GM12878 (cell line): ENCODE measurements at regions not wholly inside any gene's neighbourhood (a gene's known extent, or its start where the extent isn't known, plus 50 kb on each side); places are given as distances from the start of the nearest gene placed in this dataset.

Source experiments
- ATAC-seq: fragments of 200-7000 bp; cut with Tn5 transposase; 3 replicates; pipeline ENCODE4 v1.9.1; 2020; ENCODE audit warnings: mild to moderate bottlenecking, moderate library complexity
- BruUV-seq: library from RNA; stranded (reverse); fragments of 400-500 nt; replicated peaks from 2 replicates; lab custom pipeline; 2021; lab: Mats Ljungman, UMichigan
- CTCF ChIA-PET: fragments of 300-600 bp; sonication (Branson Sonifier 250); formaldehyde crosslinking; extraction: SDS; loops from one replicate; lab custom pipeline; 2021; ENCODE audit warnings: inconsistent platforms; lab: Yijun Ruan, JAX
- POLR2A ChIA-PET: fragments of 350-600 bp; formaldehyde crosslinking; extraction: SDS; loops from one replicate; lab custom pipeline; 2021; ENCODE audit warnings: inconsistent platforms; lab: Charles Lee
- RAD21 ChIA-PET: fragments of 300-600 bp; sonication (Branson Sonifier 250); formaldehyde crosslinking; loops from one replicate; lab custom pipeline; 2023; ENCODE audit warnings: antibody characterized with exemption; ENCODE audit not compliant: unreplicated experiment; lab: Charles Lee
- SMC1A ChIA-PET: fragments of 300-600 bp; sonication (Branson Sonifier 250); formaldehyde crosslinking; loops from one replicate; lab custom pipeline; 2023; ENCODE audit not compliant: unreplicated experiment, uncharacterized antibody; lab: Charles Lee
- DNase-seq: peaks from one replicate; pipeline ENCODE4 v3.0.0-alpha.2; 2011; ENCODE audit warnings: low read depth, low spot score
- FAIRE-seq: peaks from 3 replicates; lab custom pipeline; 2011; peaks lifted over from hg19 to GRCh38; lab: Jason Lieb, UNC
- H2AFZ ChIP-seq: 2 replicates; pipeline ENCODE4 v1.6.0; 2011; ENCODE audit warnings: low read depth, low read length, control low read depth; ENCODE audit not compliant: control insufficient read depth
- H3K27ac ChIP-seq: 2 replicates; pipeline ENCODE4 v1.5.1; 2011; ENCODE audit warnings: control low read depth; ENCODE audit not compliant: control insufficient read depth, insufficient read depth
- H3K27me3 ChIP-seq, 2 experiments: replicated peaks in 1 of 2; 2 replicates each; pipeline versions ENCODE4 v1.6.0 to v1.6.1; 2011; ENCODE audit warnings: low read length in 1 of 2; ENCODE audit not compliant: control insufficient read depth in 2 of 2, insufficient read depth in 2 of 2
- H3K36me3 ChIP-seq, 2 experiments: 2 replicates each; pipeline ENCODE4 v1.5.1; 2011; ENCODE audit warnings: low read length in 1 of 2; ENCODE audit not compliant: control insufficient read depth in 2 of 2, insufficient read depth in 2 of 2
- H3K4me1 ChIP-seq: 2 replicates; pipeline ENCODE4 v1.6.1; 2011; ENCODE audit warnings: mild to moderate bottlenecking, low read length, moderate library complexity, mixed read lengths; ENCODE audit not compliant: control insufficient read depth, insufficient read depth
- H3K4me2 ChIP-seq: 2 replicates; pipeline ENCODE4 v1.6.0; 2011; ENCODE audit warnings: control low read depth; ENCODE audit not compliant: control insufficient read depth, insufficient read depth
- H3K4me3 ChIP-seq: fragments of 200-600 bp; sonication (generic); 2 replicates; pipeline ENCODE4 v1.5.1; 2016
- H3K79me2 ChIP-seq: 2 replicates; pipeline ENCODE4 v1.6.0; 2011; ENCODE audit warnings: low read length; ENCODE audit not compliant: control insufficient read depth, insufficient read depth
- H3K9ac ChIP-seq: 2 replicates; pipeline ENCODE4 v1.8.0; 2011; ENCODE audit warnings: low read length, control low read depth, mixed read lengths; ENCODE audit not compliant: control insufficient read depth, insufficient read depth
- H3K9me3 ChIP-seq: replicated peaks from 3 replicates; pipeline ENCODE4 v1.5.1; 2011; ENCODE audit warnings: mild to moderate bottlenecking, low read length; ENCODE audit not compliant: control insufficient read depth, insufficient read depth
- H4K20me1 ChIP-seq: 2 replicates; pipeline ENCODE4 v1.6.0; 2011; ENCODE audit not compliant: control insufficient read depth, insufficient read depth
- ATF2 ChIP-seq: IDR thresholded peaks from 2 replicates; pipeline ENCODE4 v1.6.1; 2012; ENCODE audit warnings: low read length, inconsistent platforms
- BCL3 ChIP-seq: IDR thresholded peaks from 2 replicates; pipeline ENCODE4 v1.6.1; 2011; ENCODE audit warnings: borderline replicate concordance, low read depth, mild to moderate bottlenecking, moderate library complexity, low read length; ENCODE audit not compliant: insufficient read depth, poor library complexity, severe bottlenecking
- CEBPB ChIP-seq, 2 experiments: fragments of 150-350 bp in 1 of 2; IDR thresholded peaks; 2 replicates each; pipeline ENCODE4 v1.6.1; 2012 to 2014; ENCODE audit warnings: low read depth in 2 of 2, low read length in 2 of 2, borderline replicate concordance in 1 of 2, inconsistent platforms in 1 of 2
- CHD2 ChIP-seq: IDR thresholded peaks from 2 replicates; pipeline ENCODE4 v1.6.1; 2011; ENCODE audit warnings: low read depth, low read length, improper control_type of control experiment, borderline replicate concordance
- EZH2 ChIP-seq: IDR thresholded peaks from 2 replicates; pipeline ENCODE4 v1.6.1; 2012; ENCODE audit warnings: low read depth, mild to moderate bottlenecking, control low read depth, inconsistent platforms, low read length, borderline replicate concordance; ENCODE audit not compliant: control insufficient read depth
- HDAC6 ChIP-seq: fragments of 200-600 bp; sonication (generic); IDR thresholded peaks from one replicate; pipeline ENCODE4 v1.8.0; 2017; ENCODE audit warnings: antibody characterized with exemption; ENCODE audit not compliant: unreplicated experiment
- IKZF2 ChIP-seq, 2 experiments: fragments of 450-650 bp; IDR thresholded peaks; 2 replicates each; pipeline ENCODE4 v1.6.1; 2017; ENCODE audit warnings: mild to moderate bottlenecking in 2 of 2, moderate library complexity in 2 of 2
- MLLT1 ChIP-seq: fragments of 450-650 bp; IDR thresholded peaks from 2 replicates; pipeline ENCODE4 v1.6.1; 2016; ENCODE audit warnings: mild to moderate bottlenecking
- NFIC ChIP-seq: IDR thresholded peaks from 2 replicates; pipeline ENCODE4 v1.6.1; 2012; ENCODE audit warnings: low read depth, mild to moderate bottlenecking, inconsistent platforms, low read length, moderate library complexity
- PAX8 ChIP-seq: fragments of 450-650 bp; IDR thresholded peaks from 2 replicates; pipeline ENCODE4 v1.6.1; 2017; ENCODE audit warnings: mild to moderate bottlenecking, moderate library complexity
- SREBF2 ChIP-seq: IDR thresholded peaks from 2 replicates; pipeline ENCODE4 v1.6.1; 2012; ENCODE audit warnings: mild to moderate bottlenecking, low read length
- SUPT20H ChIP-seq: IDR thresholded peaks from 2 replicates; pipeline ENCODE4 v1.6.1; 2011; ENCODE audit warnings: low read depth, mild to moderate bottlenecking, low read length, moderate library complexity, borderline replicate concordance; ENCODE audit not compliant: control insufficient read depth
- ZNF687 ChIP-seq: fragments of 450-650 bp; IDR thresholded peaks from 2 replicates; pipeline ENCODE4 v1.6.1; 2017; ENCODE audit warnings: mild to moderate bottlenecking, moderate library complexity
- WGBS: methylation state at CpG from one replicate; pipeline ENCODE4 v1.1.6; 2016; ENCODE audit warnings: low lambda C conversion rate; ENCODE audit not compliant: insufficient replicate concordance, insufficient coverage; ENCODE audit errors: missing lambda C conversion rate; 5-methylcytosine and 5-hydroxymethylcytosine counted together
- in situ Hi-C: fragments of 300-500 bp; cut with MboI; formaldehyde crosslinking; loops from 9 replicates; pipeline ENCODE4 v1.14.3; 2018; ENCODE audit warnings: mixed read lengths
- intact Hi-C: fragments of 100-400 bp; cut with micrococcal nuclease; formaldehyde crosslinking; loops from one replicate; pipeline ENCODE4 v1.14.2; 2022; ENCODE audit not compliant: unreplicated experiment

GRCh38 chr4:133270021-133270570 lies 121.0 kb downstream of the PCDH10 start:
- Histone ChIP-seq H3K36me3 (no peaks in the 10 kb centered on the region; a peak in 1 of 4 replicates), H3K4me3 (no peak overlapping the region), H2AFZ (no peak overlapping the region), H3K4me1 (no peaks in the 10 kb centered on the region), H3K4me2 (no peak overlapping the region), H3K79me2 (no peaks in the 10 kb centered on the region), H3K27ac (no peak overlapping the region), H4K20me1 (no peaks in the 10 kb centered on the region), H3K27me3 (no peaks in the 10 kb centered on the region), H3K9ac (no peak overlapping the region), H3K9me3 (no peaks in the 10 kb centered on the region)
- BruUV-seq: no TSS peak
- ChIA-PET SMC1A (interaction anchor here (0.7 kb wide), 1 partner anchor 16 kb away, joined by 3 read pairs; no protein-coding TSS in a partner anchor), POLR2A (no interaction called here), CTCF (interaction anchor here (1.2 to 1.4 kb wide), 2 partner anchors 51 to 116 kb away, joined by 4 to 6 read pairs; no protein-coding TSS in a partner anchor), RAD21 (no interaction called here)
- FAIRE-seq (peak; percentile 74), ATAC-seq (peak; percentile 41; the same call in 2 of the 3 replicates), DNase-seq (no peak)
- intact Hi-C loops: no loop called here
- in situ Hi-C loops: no loop called here
- 48% methylated on average over 2 of the region's 2 CpGs for WGBS
- TF ChIP-seq CHD2 (no peak), ZNF687 (no peak), EZH2 (no peak), IKZF2 (IDR thresholded peaks at IDR 0.05) (no peak), ATF2 (no peak), MLLT1 (no peak), SREBF2 (no peak), PAX8 (no peak), NFIC (no peak), SUPT20H (no peak), HDAC6 (no peak), CEBPB (IDR thresholded peaks at IDR 0.05; ENCODE audit: borderline replicate concordance in 1 of 2, low read depth in 2 of 2, low read length in 2 of 2) (no peak), BCL3 (no peak)
